PC-3 (cell line): ENCODE measurements at regions not wholly inside any gene's neighbourhood (a gene's known extent, or its start where the extent isn't known, plus 50 kb on each side); places are given as distances from the start of the nearest gene placed in this dataset.

Experiments
- EZH2 ChIP-seq: fragments of 300-600 bp; sonication (generic); IDR thresholded peaks from one replicate; pipeline ENCODE4 v1.6.1; 2017; ENCODE audit warnings: antibody characterized with exemption, mild to moderate bottlenecking, low read length; ENCODE audit not compliant: unreplicated experiment
- TF ChIP-seq, protein P1 (sequence below): fragments of 300-600 bp; sonication (generic); conservative IDR thresholded peaks from 2 replicates; pipeline ENCODE4 v1.5.1; 2017; ENCODE audit warnings: antibody characterized with exemption, low read depth, mild to moderate bottlenecking, low read length

DNA sequence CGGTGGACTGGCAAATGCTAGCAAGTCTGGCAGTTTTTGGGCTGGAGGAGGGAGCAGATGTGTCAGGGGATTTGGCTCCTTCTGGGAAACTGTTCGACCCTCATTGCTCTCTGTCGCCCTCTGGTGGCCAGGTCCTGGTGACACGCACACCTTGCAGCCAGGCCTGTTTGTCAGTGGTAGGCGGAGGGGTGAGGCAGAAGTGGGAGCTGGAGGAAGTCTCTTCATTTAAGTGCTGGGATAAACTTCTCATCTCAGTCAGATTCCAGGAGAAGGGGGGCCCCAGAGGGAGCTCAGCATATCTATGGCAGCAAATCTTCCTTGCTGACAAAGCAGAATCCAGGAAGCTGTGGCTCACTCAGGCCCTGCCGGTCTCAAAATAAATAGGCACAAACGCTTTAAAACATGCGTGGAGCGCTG is 326.5 kb downstream of the ZSWIM6 start:
- TF ChIP-seq, protein P1, sequence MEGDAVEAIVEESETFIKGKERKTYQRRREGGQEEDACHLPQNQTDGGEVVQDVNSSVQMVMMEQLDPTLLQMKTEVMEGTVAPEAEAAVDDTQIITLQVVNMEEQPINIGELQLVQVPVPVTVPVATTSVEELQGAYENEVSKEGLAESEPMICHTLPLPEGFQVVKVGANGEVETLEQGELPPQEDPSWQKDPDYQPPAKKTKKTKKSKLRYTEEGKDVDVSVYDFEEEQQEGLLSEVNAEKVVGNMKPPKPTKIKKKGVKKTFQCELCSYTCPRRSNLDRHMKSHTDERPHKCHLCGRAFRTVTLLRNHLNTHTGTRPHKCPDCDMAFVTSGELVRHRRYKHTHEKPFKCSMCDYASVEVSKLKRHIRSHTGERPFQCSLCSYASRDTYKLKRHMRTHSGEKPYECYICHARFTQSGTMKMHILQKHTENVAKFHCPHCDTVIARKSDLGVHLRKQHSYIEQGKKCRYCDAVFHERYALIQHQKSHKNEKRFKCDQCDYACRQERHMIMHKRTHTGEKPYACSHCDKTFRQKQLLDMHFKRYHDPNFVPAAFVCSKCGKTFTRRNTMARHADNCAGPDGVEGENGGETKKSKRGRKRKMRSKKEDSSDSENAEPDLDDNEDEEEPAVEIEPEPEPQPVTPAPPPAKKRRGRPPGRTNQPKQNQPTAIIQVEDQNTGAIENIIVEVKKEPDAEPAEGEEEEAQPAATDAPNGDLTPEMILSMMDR = peak; percentile 81
- TF ChIP-seq EZH2 = no peak
